ENCODE measurements at regions not wholly inside any gene's neighbourhood (a gene's known extent, or its start where the extent isn't known, plus 50 kb on each side); places are given as distances from the start of the nearest gene placed in this dataset.

DNA sequence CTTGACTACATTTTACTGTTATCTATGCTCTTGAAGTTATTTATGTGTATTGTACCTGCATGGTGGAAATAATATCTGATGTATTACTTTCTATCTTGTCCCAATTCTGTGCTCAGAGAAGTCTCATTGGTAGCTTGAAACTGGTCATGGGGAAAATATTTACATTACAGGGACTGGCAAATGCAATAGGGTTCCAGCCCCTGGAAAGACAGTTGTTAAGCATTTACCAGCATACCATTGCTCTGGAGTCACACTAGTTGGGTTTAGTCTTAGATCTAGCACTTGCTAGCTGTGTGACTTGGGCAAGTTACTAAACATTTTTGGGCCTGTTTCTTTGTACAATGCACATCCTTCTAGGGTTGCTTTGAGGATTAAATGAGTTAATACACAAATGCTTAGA lies 86.3 kb upstream of the NRXN3 start:
- no peak for DNase-seq (ENCODE audit: low read depth)
- TF ChIP-seq, protein P1, sequence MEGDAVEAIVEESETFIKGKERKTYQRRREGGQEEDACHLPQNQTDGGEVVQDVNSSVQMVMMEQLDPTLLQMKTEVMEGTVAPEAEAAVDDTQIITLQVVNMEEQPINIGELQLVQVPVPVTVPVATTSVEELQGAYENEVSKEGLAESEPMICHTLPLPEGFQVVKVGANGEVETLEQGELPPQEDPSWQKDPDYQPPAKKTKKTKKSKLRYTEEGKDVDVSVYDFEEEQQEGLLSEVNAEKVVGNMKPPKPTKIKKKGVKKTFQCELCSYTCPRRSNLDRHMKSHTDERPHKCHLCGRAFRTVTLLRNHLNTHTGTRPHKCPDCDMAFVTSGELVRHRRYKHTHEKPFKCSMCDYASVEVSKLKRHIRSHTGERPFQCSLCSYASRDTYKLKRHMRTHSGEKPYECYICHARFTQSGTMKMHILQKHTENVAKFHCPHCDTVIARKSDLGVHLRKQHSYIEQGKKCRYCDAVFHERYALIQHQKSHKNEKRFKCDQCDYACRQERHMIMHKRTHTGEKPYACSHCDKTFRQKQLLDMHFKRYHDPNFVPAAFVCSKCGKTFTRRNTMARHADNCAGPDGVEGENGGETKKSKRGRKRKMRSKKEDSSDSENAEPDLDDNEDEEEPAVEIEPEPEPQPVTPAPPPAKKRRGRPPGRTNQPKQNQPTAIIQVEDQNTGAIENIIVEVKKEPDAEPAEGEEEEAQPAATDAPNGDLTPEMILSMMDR (IDR thresholded peaks at IDR 0.05; ENCODE audit: low read depth, low read length), result no peak
- TF ChIP-seq MYC (IDR thresholded peaks at IDR 0.05; ENCODE audit: low read depth, low read length), result no peak
- TF ChIP-seq MAX (IDR thresholded peaks at IDR 0.05; ENCODE audit: low read depth, low read length), result no peak
- no peak for TF ChIP-seq POLR2A (IDR thresholded peaks at IDR 0.05; ENCODE audit: extremely low read depth, insufficient read length)
- no peak overlapping the region for H3K4me3 ChIP-seq (ENCODE audit: low read depth, low read length)

GRCh38 chr14:78086342-78086741 lies 83.8 kb upstream of the NRXN3 start:
- no peak overlapping the region for H3K4me3 ChIP-seq (ENCODE audit: low read depth, low read length)
- no peak for TF ChIP-seq MAX (IDR thresholded peaks at IDR 0.05; ENCODE audit: low read depth, low read length)
- TF ChIP-seq POLR2A (IDR thresholded peaks at IDR 0.05; ENCODE audit: extremely low read depth, insufficient read length), result no peak
- TF ChIP-seq MYC (IDR thresholded peaks at IDR 0.05; ENCODE audit: low read depth, low read length), result no peak
- TF ChIP-seq, protein P1 (IDR thresholded peaks at IDR 0.05; ENCODE audit: low read depth, low read length), result no peak
- DNase-seq (ENCODE audit: low read depth), result no peak

DNA sequence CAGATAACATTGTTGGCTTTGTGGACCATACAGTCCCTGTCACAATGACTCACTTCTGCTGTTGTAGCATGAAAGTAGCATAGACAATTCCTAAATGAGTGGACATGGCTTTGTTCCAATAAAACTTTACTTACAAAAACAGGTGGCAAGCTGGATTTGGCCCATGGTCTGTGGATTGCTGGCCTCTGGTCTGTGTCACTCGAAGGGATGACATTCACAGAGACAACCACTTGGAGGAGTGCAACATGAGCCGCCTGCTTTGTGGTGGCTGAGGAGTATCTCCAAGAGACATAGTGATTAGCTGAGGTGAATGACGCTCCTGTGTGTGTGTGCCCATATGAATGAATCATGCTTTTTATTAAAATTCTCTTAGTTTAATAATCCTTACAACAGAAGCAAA lies 81.3 kb upstream of the NRXN3 start:
- TF ChIP-seq MYC (IDR thresholded peaks at IDR 0.05; ENCODE audit: low read depth, low read length) (no peak), MAX (IDR thresholded peaks at IDR 0.05; ENCODE audit: low read depth, low read length) (no peak), POLR2A (IDR thresholded peaks at IDR 0.05; ENCODE audit: extremely low read depth, insufficient read length) (no peak)
- TF ChIP-seq, protein P1 (IDR thresholded peaks at IDR 0.05; ENCODE audit: low read depth, low read length), result no peak

DNA sequence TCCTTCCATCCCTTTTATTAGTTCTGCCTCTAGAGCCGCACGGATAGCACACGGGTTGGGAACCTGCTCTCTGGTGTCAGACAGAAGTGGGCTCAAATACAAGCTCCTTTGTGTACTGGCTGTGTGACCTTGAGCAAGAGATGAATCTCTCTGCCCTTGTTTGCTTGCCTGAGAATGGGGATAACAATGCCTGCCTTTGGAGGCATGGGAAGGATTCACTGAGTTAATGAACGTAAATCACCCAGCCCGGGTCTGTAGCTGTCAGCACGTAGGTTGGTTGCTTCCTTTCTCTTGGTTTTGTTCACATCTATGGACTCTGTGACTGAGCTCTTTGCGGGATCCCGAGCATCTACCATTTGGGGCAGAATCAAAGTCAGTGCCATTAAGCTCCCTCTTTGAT lies 79.3 kb upstream of the NRXN3 start:
- H3K4me3 ChIP-seq (ENCODE audit: low read depth, low read length), result no peak overlapping the region
- no peak for DNase-seq (ENCODE audit: low read depth)
- TF ChIP-seq POLR2A (IDR thresholded peaks at IDR 0.05; ENCODE audit: extremely low read depth, insufficient read length), result no peak
- TF ChIP-seq MYC (IDR thresholded peaks at IDR 0.05; ENCODE audit: low read depth, low read length), result no peak

More for the DNA sequence above, 81.3 kb upstream of the NRXN3 start:
- DNase-seq (ENCODE audit: low read depth), result peak; percentile 7
- H3K4me3 ChIP-seq (ENCODE audit: low read depth, low read length), result no peak overlapping the region

GRCh38 chr14:78091361-78091760 lies 78.8 kb upstream of the NRXN3 start:
- H3K4me3 ChIP-seq (ENCODE audit: low read depth, low read length), result no peak overlapping the region
- no peak for DNase-seq (ENCODE audit: low read depth)
- TF ChIP-seq MAX (IDR thresholded peaks at IDR 0.05; ENCODE audit: low read depth, low read length) (no peak), POLR2A (IDR thresholded peaks at IDR 0.05; ENCODE audit: extremely low read depth, insufficient read length) (no peak), MYC (IDR thresholded peaks at IDR 0.05; ENCODE audit: low read depth, low read length) (no peak)
- TF ChIP-seq, protein P1 (IDR thresholded peaks at IDR 0.05; ENCODE audit: low read depth, low read length), result no peak

DNA sequence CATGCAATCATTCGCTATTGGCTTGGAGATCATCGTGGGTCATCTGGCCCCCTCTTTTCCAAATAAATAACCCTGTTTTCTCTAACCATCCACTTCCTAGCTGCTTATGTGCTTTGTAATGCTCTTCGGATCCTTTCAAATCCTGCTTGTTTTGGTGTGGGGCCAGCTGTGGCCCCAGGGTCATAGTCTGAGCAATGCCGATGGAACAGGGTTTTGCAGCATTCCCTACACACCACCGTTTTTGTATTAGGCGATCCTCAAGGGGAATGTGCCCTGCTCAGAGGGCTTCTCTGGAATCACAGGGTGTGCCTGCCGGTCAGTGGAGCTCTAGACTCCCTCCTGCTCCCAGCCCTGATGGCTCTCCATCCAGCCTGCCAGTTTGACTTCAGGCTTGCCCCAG lies 78.1 kb upstream of the NRXN3 start:
- H3K4me3 ChIP-seq (ENCODE audit: low read depth, low read length), result no peak overlapping the region
- no peak for DNase-seq (ENCODE audit: low read depth)
- TF ChIP-seq, protein P1 (IDR thresholded peaks at IDR 0.05; ENCODE audit: low read depth, low read length), result no peak
- TF ChIP-seq MYC (IDR thresholded peaks at IDR 0.05; ENCODE audit: low read depth, low read length) (no peak), POLR2A (IDR thresholded peaks at IDR 0.05; ENCODE audit: extremely low read depth, insufficient read length) (no peak), MAX (IDR thresholded peaks at IDR 0.05; ENCODE audit: low read depth, low read length) (no peak)
